Stimulated activated CD4-positive, alpha-beta T cell treated with anti-CD3 and anti-CD28 coated beads, TNF-alpha, amount 100 ng/mL, for 48 hours (primary cell): ENCODE measurements at regions not wholly inside any gene's neighbourhood (a gene's known extent, or its start where the extent isn't known, plus 50 kb on each side); places are given as distances from the start of the nearest gene placed in this dataset.

Experiments used
- DNase-seq, 3 donors: peaks; one replicate each; pipeline ENCODE4 v3.0.0-alpha.2; 2020; ENCODE audit warnings: low read depth in 3 of 3

- no peak for DNase-seq
Observed at GRCh38 chr12:116402163-116402939, 124.9 kb upstream of the MED13L start.

- no peak for DNase-seq
Observed at GRCh38 chr12:116403546-116403945, 126.1 kb upstream of the MED13L start.

GRCh38 chr12:116404247-116404646 is 126.8 kb upstream of the MED13L start:
- DNase-seq: no peak

GRCh38 chr12:116404913-116405611 is 127.6 kb upstream of the MED13L start:
- DNase-seq: no peak

- no peak for DNase-seq
Observed at GRCh38 chr12:116406529-116406928, 129.0 kb upstream of the MED13L start.

- DNase-seq: no peak
Observed at GRCh38 chr12:116408489-116409250, 131.2 kb upstream of the MED13L start.

GRCh38 chr12:116411977-116412376 is 134.5 kb upstream of the MED13L start:
- no peak for DNase-seq

GRCh38 chr12:116414891-116415290 is 137.4 kb upstream of the MED13L start:
- no peak for DNase-seq

- DNase-seq: no peak
Observed at GRCh38 chr12:116415408-116416108, 138.1 kb upstream of the MED13L start.

- DNase-seq: no peak
Observed at GRCh38 chr12:116416166-116416565, 138.7 kb upstream of the MED13L start.

GRCh38 chr12:116418551-116418950 is 140.6 kb upstream of the MAP1LC3B2 start:
- DNase-seq: no peak

GRCh38 chr12:116420227-116420880 is 138.8 kb upstream of the MAP1LC3B2 start:
- DNase-seq: no peak

- no peak for DNase-seq
Observed at GRCh38 chr12:116421785-116422538, 137.2 kb upstream of the MAP1LC3B2 start.

GRCh38 chr12:116423094-116423493 is 136.1 kb upstream of the MAP1LC3B2 start:
- DNase-seq: no peak

GRCh38 chr12:116425256-116426193 is 133.7 kb upstream of the MAP1LC3B2 start:
- no peak for DNase-seq

- no peak for DNase-seq
Observed at GRCh38 chr12:116426391-116427136, 132.6 kb upstream of the MAP1LC3B2 start.

GRCh38 chr12:116427200-116427930 is 131.8 kb upstream of the MAP1LC3B2 start:
- no peak for DNase-seq

- DNase-seq: no peak
Observed at GRCh38 chr12:116429826-116430360, 129.3 kb upstream of the MAP1LC3B2 start.
